ENCODE measurements at regions not wholly inside any gene's neighbourhood (a gene's known extent, or its start where the extent isn't known, plus 50 kb on each side); places are given as distances from the start of the nearest gene placed in this dataset.

- H3K27me3 ChIP-seq (ENCODE audit: control insufficient read depth in 2 of 2, insufficient read depth in 2 of 2, low read length in 2 of 2): no peaks in the 10 kb centered on the region
- no peaks in the 10 kb centered on the region for H3K36me3 Mint-ChIP-seq
- H3K27ac Mint-ChIP-seq: no peak overlapping the region
- no peak overlapping the region for H3K9ac ChIP-seq (ENCODE audit: insufficient read depth, low read length, poor library complexity, severe bottlenecking)
- H3K4me1 ChIP-seq (ENCODE audit: control insufficient read depth in 1 of 2, insufficient read depth in 2 of 2, low read length in 2 of 2): no peaks in the 10 kb centered on the region
- H3K9me3 Mint-ChIP-seq: peaks cover 0 to 4% (median 0%) of the 10 kb centered on the region in 7 donors
- WGBS (ENCODE audit: insufficient coverage): 83% methylated on average over 2 of the region's 3 CpGs
- H4K20me1 ChIP-seq (ENCODE audit: insufficient read depth, low read length): no peaks in the 10 kb centered on the region
- H3K27me3 Mint-ChIP-seq (ENCODE audit: low read depth in 3 of 3): peaks cover 0 to 2% (median 0%) of the 10 kb centered on the region in 3 donors
- no peaks in the 10 kb centered on the region for H3K4me1 Mint-ChIP-seq
- no peak overlapping the region for H3K4me3 Mint-ChIP-seq
- H3K27ac ChIP-seq (ENCODE audit: low read depth in 1 of 2, low read length in 2 of 2): no peak overlapping the region
- intact Hi-C loops (cut with micrococcal nuclease): no loop called here
- no peak overlapping the region for H3K4me3 ChIP-seq (replicated peaks in 1 of 3; ENCODE audit: low read depth in 2 of 3, low read length in 3 of 3)
- TF ChIP-seq, protein P1, sequence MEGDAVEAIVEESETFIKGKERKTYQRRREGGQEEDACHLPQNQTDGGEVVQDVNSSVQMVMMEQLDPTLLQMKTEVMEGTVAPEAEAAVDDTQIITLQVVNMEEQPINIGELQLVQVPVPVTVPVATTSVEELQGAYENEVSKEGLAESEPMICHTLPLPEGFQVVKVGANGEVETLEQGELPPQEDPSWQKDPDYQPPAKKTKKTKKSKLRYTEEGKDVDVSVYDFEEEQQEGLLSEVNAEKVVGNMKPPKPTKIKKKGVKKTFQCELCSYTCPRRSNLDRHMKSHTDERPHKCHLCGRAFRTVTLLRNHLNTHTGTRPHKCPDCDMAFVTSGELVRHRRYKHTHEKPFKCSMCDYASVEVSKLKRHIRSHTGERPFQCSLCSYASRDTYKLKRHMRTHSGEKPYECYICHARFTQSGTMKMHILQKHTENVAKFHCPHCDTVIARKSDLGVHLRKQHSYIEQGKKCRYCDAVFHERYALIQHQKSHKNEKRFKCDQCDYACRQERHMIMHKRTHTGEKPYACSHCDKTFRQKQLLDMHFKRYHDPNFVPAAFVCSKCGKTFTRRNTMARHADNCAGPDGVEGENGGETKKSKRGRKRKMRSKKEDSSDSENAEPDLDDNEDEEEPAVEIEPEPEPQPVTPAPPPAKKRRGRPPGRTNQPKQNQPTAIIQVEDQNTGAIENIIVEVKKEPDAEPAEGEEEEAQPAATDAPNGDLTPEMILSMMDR (IDR thresholded peaks at IDR 0.05): no peak
- no peak overlapping the region for H3K4me2 ChIP-seq (replicated peaks; ENCODE audit: extremely low read depth, low read length, poor library complexity, severe bottlenecking)
- DNase-seq: no peak
- no peak overlapping the region for H2AFZ ChIP-seq (ENCODE audit: insufficient read depth, low read depth, low read length, poor library complexity, severe bottlenecking)
- H3K36me3 ChIP-seq (replicated peaks in 1 of 2; ENCODE audit: control insufficient read depth in 1 of 2, insufficient read depth in 2 of 2, low read length in 2 of 2): no peaks in the 10 kb centered on the region
- peaks cover 8 to 11% of the 10 kb centered on the region in 2 donors for H3K9me3 ChIP-seq (replicated peaks in 1 of 2; ENCODE audit: control insufficient read depth in 1 of 2, insufficient read depth in 1 of 2, low read length in 2 of 2)
- no peaks in the 10 kb centered on the region for H3K79me2 ChIP-seq (ENCODE audit: insufficient read depth, low read length)
Measured at GRCh38 chr3:163391407-163392181, 1686.7 kb downstream of the SI start.

- Mint-ChIP-seq H3K27ac (no peak overlapping the region), H3K4me3 (no peak overlapping the region), H3K9me3 (peaks cover 0 to 4% (median 0%) of the 10 kb centered on the region in 7 donors), H3K36me3 (no peaks in the 10 kb centered on the region), H3K27me3 (ENCODE audit: low read depth in 3 of 3) (no peaks in the 10 kb centered on the region), H3K4me1 (no peaks in the 10 kb centered on the region)
- Histone ChIP-seq H3K9ac (ENCODE audit: insufficient read depth, low read length, poor library complexity, severe bottlenecking) (no peak overlapping the region), H3K9me3 (replicated peaks in 1 of 2; ENCODE audit: control insufficient read depth in 1 of 2, insufficient read depth in 1 of 2, low read length in 2 of 2) (peaks cover 0 to 5% of the 10 kb centered on the region in 2 donors), H3K4me1 (ENCODE audit: control insufficient read depth in 1 of 2, insufficient read depth in 2 of 2, low read length in 2 of 2) (no peaks in the 10 kb centered on the region), H2AFZ (ENCODE audit: insufficient read depth, low read depth, low read length, poor library complexity, severe bottlenecking) (no peak overlapping the region), H3K4me2 (replicated peaks; ENCODE audit: extremely low read depth, low read length, poor library complexity, severe bottlenecking) (no peak overlapping the region), H4K20me1 (ENCODE audit: insufficient read depth, low read length) (no peaks in the 10 kb centered on the region), H3K4me3 (replicated peaks in 1 of 3; ENCODE audit: low read depth in 2 of 3, low read length in 3 of 3) (no peak overlapping the region), H3K27ac (ENCODE audit: low read depth in 1 of 2, low read length in 2 of 2) (no peak overlapping the region), H3K27me3 (ENCODE audit: control insufficient read depth in 2 of 2, insufficient read depth in 2 of 2, low read length in 2 of 2) (no peaks in the 10 kb centered on the region), H3K79me2 (ENCODE audit: insufficient read depth, low read length) (no peaks in the 10 kb centered on the region), H3K36me3 (replicated peaks in 1 of 2; ENCODE audit: control insufficient read depth in 1 of 2, insufficient read depth in 2 of 2, low read length in 2 of 2) (no peaks in the 10 kb centered on the region)
- no peak for DNase-seq
- intact Hi-C loops (cut with micrococcal nuclease): no loop called here
- WGBS (ENCODE audit: insufficient coverage): no CpG with 5 or more reads among the region's 1 CpG
- TF ChIP-seq, protein P1 (IDR thresholded peaks at IDR 0.05): no peak
Measured at GRCh38 chr3:163384383-163384782, 1693.9 kb downstream of the SI start.

Measured in CD14-positive monocyte (primary cell).